Panc1 (cell line): ENCODE measurements at regions not wholly inside any gene's neighbourhood (a gene's known extent, or its start where the extent isn't known, plus 50 kb on each side); places are given as distances from the start of the nearest gene placed in this dataset.

Experiments
- CTCF ChIP-seq: fragments of 450-650 bp; IDR thresholded peaks from 2 replicates; pipeline ENCODE4 v1.5.1; 2017; ENCODE audit warnings: mild to moderate bottlenecking
- POLR2AphosphoS5 ChIP-seq: IDR thresholded peaks from 2 replicates; pipeline ENCODE4 v1.6.1; 2012; ENCODE audit warnings: mild to moderate bottlenecking, low read depth, low read length, moderate library complexity
- SIN3A ChIP-seq: IDR thresholded peaks from 2 replicates; pipeline ENCODE4 v1.6.1; 2012; ENCODE audit warnings: low read depth, mild to moderate bottlenecking, low read length, moderate library complexity, borderline replicate concordance; ENCODE audit not compliant: insufficient read depth
- TF ChIP-seq, protein P1 (sequence below), 2 experiments: IDR thresholded peaks; 2 replicates each; pipeline ENCODE4 v1.6.1; 2011 to 2012; ENCODE audit warnings: low read depth in 2 of 2, control low read depth in 1 of 2, low read length in 1 of 2, mild to moderate bottlenecking in 1 of 2, moderate library complexity in 1 of 2; ENCODE audit not compliant: insufficient read depth in 1 of 2

DNA sequence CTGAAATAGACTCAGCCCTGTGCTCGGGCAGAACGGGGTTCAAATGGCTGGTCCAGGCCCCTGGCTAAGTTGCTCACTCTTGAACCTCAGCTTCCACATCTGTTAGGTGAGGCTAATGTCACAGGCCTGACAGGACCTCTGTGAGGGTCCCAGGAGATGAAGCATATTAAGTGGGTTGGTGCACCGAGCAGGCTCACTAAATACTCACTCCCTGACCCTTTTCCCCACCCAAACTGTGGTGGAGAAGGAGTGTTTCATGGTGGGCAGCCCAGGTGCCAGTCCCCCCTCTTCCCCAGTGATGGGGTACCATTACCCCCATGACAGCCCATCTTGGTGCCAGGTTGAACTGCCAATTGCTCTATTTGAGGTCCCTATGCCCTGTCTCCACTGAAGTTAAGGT, 286.0 kb downstream of the MYCN start:
- TF ChIP-seq CTCF (no peak), POLR2AphosphoS5 (no peak), SIN3A (no peak)
- TF ChIP-seq, protein P1, sequence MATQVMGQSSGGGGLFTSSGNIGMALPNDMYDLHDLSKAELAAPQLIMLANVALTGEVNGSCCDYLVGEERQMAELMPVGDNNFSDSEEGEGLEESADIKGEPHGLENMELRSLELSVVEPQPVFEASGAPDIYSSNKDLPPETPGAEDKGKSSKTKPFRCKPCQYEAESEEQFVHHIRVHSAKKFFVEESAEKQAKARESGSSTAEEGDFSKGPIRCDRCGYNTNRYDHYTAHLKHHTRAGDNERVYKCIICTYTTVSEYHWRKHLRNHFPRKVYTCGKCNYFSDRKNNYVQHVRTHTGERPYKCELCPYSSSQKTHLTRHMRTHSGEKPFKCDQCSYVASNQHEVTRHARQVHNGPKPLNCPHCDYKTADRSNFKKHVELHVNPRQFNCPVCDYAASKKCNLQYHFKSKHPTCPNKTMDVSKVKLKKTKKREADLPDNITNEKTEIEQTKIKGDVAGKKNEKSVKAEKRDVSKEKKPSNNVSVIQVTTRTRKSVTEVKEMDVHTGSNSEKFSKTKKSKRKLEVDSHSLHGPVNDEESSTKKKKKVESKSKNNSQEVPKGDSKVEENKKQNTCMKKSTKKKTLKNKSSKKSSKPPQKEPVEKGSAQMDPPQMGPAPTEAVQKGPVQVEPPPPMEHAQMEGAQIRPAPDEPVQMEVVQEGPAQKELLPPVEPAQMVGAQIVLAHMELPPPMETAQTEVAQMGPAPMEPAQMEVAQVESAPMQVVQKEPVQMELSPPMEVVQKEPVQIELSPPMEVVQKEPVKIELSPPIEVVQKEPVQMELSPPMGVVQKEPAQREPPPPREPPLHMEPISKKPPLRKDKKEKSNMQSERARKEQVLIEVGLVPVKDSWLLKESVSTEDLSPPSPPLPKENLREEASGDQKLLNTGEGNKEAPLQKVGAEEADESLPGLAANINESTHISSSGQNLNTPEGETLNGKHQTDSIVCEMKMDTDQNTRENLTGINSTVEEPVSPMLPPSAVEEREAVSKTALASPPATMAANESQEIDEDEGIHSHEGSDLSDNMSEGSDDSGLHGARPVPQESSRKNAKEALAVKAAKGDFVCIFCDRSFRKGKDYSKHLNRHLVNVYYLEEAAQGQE (IDR thresholded peaks at IDR 0.05; ENCODE audit: insufficient read depth in 1 of 2, low read depth in 2 of 2, low read length in 1 of 2), result no peak
